ENCODE measurements at regions not wholly inside any gene's neighbourhood (a gene's known extent, or its start where the extent isn't known, plus 50 kb on each side); places are given as distances from the start of the nearest gene placed in this dataset.

DNA sequence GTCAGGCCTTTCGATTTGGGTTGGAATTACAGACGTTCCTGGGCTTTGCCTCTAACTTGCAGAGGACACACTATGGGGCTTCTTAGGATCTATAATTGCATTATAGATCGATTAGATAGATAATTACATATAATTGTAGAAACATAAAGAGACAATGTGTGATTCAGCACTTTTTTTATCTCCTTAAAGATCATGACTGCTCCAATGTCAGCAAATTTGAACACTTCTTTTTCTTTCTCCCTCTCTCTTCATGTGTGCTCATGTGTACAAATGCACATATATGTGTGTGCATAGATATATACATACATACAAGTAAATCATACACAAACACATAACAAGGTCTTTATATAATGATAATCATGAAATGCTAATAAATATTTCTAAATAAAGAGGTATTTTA lies 1261.2 kb upstream of the SLC39A10 start:
- TF ChIP-seq, protein P1, sequence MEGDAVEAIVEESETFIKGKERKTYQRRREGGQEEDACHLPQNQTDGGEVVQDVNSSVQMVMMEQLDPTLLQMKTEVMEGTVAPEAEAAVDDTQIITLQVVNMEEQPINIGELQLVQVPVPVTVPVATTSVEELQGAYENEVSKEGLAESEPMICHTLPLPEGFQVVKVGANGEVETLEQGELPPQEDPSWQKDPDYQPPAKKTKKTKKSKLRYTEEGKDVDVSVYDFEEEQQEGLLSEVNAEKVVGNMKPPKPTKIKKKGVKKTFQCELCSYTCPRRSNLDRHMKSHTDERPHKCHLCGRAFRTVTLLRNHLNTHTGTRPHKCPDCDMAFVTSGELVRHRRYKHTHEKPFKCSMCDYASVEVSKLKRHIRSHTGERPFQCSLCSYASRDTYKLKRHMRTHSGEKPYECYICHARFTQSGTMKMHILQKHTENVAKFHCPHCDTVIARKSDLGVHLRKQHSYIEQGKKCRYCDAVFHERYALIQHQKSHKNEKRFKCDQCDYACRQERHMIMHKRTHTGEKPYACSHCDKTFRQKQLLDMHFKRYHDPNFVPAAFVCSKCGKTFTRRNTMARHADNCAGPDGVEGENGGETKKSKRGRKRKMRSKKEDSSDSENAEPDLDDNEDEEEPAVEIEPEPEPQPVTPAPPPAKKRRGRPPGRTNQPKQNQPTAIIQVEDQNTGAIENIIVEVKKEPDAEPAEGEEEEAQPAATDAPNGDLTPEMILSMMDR (conservative IDR thresholded peaks at IDR 0.05; ENCODE audit: low read depth, low read length), result no peak
- TF ChIP-seq EZH2 (IDR thresholded peaks at IDR 0.05; ENCODE audit: low read length, unreplicated experiment) (no peak), EZH2phosphoT487 (IDR thresholded peaks at IDR 0.05; ENCODE audit: borderline replicate concordance, low read length) (no peak)
